HAP-1 (cell line): ENCODE measurements at regions not wholly inside any gene's neighbourhood (a gene's known extent, or its start where the extent isn't known, plus 50 kb on each side); places are given as distances from the start of the nearest gene placed in this dataset.

Experiments
- DNase-seq, 2 experiments: peaks; one replicate each; pipeline ENCODE4 v3.0.0-alpha.2; 2016 to 2020; ENCODE audit warnings: low spot score in 2 of 2
- H3K27me3 ChIP-seq: fragments of 250-450 bp; sonication (Bioruptor Pico); 2 replicates; pipeline ENCODE4 v1.5.1; 2020; ENCODE audit warnings: low read depth, mild to moderate bottlenecking, moderate library complexity
- H3K36me3 ChIP-seq: fragments of 250-450 bp; sonication (Bioruptor Pico); replicated peaks from 2 replicates; pipeline ENCODE4 v1.5.1; 2020; ENCODE audit warnings: mild to moderate bottlenecking
- H3K4me1 ChIP-seq: fragments of 250-450 bp; sonication (Bioruptor Pico); 2 replicates; pipeline ENCODE4 v1.5.1; 2020; ENCODE audit warnings: mild to moderate bottlenecking
- H3K4me3 ChIP-seq: fragments of 250-450 bp; sonication (Bioruptor Pico); 2 replicates; pipeline ENCODE4 v1.5.1; 2020; ENCODE audit warnings: mild to moderate bottlenecking, moderate library complexity
- H3K9me3 ChIP-seq: fragments of 250-450 bp; sonication (Bioruptor Pico); 2 replicates; pipeline ENCODE4 v1.5.1; 2020; ENCODE audit warnings: mild to moderate bottlenecking, moderate library complexity
- in situ Hi-C: fragments of 300-500 bp; cut with MboI; formaldehyde crosslinking; loops from 3 replicates; pipeline ENCODE4 v1.14.3; 2020; ENCODE audit warnings: low sequenced_read_pairs, inconsistent platforms, mixed read lengths

DNA sequence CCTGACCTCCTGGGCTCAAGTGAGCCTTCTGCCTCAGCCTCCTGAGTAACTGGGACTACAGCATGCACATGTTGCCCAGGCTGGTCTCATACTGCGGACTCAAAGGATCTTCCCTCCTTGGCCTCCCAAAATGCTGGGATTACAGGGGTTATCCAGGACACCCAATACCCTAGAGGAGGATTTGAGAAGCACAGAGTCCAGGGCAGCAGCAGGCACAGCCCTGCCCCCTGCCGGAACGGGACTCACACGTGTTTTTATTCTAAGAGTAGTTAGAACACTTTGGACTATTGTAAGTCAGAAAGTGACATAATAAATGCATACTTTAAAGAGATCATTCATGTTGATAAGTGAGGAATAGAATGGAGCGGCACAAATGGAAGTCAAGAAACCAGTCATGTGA lies 80.2 kb downstream of the C6orf118 start:
- in situ Hi-C loops: no loop called here
- no peaks in the 10 kb centered on the region for H3K9me3 ChIP-seq

DNA sequence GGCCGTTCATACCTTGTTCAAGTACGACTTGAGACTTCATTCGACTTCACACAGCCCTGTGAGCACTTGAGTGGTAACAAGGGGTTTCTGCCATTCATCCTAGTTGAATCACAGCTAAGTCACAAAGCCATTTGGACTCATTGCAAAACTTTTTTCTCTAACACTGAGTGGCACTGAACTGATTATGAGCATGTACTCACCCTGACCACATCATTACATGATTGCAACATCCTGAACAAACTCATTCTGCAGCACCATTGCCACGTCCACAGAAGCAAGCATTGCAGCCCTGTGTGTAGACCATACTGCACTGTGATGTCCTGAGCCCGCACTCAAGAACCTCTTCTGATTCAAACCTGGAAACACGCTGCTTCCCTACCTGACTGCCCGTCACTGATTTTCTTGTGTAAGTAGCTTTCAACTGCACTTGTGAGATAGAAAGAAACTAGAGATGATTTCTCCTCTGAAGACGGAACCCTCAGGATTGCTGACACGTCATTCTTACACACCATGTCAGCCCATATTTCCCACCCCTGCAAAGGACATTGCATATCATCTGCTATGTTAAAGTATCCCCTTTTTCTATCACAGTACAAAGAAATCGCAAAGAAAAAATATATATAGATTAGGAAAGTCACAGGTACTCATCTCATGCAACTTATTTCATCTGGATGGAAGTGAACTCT lies 81.6 kb downstream of the C6orf118 start:
- no peaks in the 10 kb centered on the region for H3K4me1 ChIP-seq
- no peak for DNase-seq
- H3K27me3 ChIP-seq: no peaks in the 10 kb centered on the region
- no peaks in the 10 kb centered on the region for H3K36me3 ChIP-seq
- H3K9me3 ChIP-seq: no peaks in the 10 kb centered on the region
- in situ Hi-C loops: no loop called here
- H3K4me3 ChIP-seq: no peak overlapping the region

More for the DNA sequence above, 80.2 kb downstream of the C6orf118 start:
- no peaks in the 10 kb centered on the region for H3K27me3 ChIP-seq
- H3K4me3 ChIP-seq: no peak overlapping the region
- no peaks in the 10 kb centered on the region for H3K36me3 ChIP-seq
- DNase-seq: peak; percentile 23 to 42
- no peaks in the 10 kb centered on the region for H3K4me1 ChIP-seq

DNA sequence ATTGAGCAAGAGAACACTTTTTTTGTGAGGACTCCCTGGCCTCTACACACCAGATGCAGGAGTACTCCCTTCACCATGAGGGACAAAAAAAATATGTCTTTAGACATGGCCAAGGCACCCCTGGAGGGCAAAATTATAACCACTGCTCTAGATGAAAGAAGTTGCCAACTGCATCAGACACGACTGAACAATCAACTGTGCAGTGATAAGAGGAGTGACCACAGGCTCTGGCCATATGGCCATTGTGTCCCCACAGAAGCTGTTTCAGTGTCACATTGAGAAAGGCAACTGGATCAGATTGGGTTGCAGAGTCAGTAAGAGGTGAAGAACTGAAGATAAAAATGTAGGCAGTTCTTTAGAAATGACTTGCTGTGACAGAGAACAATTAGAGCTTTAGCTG lies 85.7 kb downstream of the C6orf118 start:
- Histone ChIP-seq H3K9me3 (no peaks in the 10 kb centered on the region), H3K4me1 (no peaks in the 10 kb centered on the region), H3K4me3 (no peak overlapping the region), H3K36me3 (no peaks in the 10 kb centered on the region), H3K27me3 (no peaks in the 10 kb centered on the region)
- DNase-seq: no peak
- in situ Hi-C loops: no loop called here

DNA sequence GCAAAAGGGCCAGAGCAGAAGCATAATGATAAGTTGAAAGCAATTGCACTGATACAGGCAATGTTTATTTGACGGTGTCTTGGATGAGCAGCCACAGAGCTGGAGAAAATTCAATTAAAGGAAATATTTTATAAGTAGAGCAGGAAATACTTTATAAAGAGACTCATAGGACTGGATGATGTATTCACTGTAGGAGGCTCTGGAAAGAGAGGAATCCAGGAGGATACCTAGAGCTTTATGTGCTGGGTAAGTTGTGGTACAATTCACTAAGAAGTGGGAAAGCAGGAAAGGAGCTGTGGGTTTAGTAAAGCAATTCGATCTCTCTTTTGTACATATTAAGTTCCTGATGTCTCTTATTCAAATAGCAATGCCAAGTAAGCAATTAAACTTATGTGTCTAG lies 86.3 kb downstream of the C6orf118 start:
- no peak for DNase-seq
- Histone ChIP-seq H3K36me3 (no peaks in the 10 kb centered on the region), H3K9me3 (no peaks in the 10 kb centered on the region), H3K4me3 (no peak overlapping the region), H3K27me3 (no peaks in the 10 kb centered on the region), H3K4me1 (no peaks in the 10 kb centered on the region)
- in situ Hi-C loops: no loop called here

DNA sequence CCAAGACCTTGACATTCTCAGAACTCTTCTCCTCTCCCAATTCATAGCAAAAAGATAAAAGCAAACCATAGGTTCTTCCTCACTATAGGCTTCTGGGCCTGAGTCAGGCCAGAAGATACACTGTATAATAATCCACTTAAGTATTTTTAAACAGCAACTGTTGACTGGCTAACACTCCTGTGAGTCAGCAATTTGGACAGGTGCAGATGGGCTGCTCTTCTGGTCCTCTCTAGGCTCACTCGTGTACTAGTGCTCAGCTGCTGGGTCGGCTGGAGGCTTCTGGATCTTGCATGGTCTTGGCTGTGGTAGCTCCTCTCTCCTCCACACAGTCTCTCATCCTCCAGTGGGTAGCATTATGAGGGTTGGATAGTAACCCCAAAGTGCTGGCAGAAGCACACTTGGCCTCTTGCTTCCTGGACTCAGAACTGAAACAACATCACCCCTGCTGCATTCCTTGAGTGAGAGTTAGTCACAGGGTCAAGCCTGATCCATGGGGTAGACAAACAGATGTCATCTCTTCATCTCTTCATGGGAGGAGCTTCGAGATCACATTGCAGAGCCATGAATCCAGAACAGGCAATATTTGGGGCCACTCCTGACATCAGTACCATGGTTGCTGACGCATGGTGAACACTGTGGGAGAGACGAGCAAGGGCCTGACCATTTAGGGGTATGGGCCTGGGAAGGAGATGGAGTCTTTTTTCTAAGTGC lies 86.9 kb downstream of the C6orf118 start:
- H3K4me3 ChIP-seq: no peak overlapping the region
- H3K27me3 ChIP-seq: no peaks in the 10 kb centered on the region
- no peaks in the 10 kb centered on the region for H3K4me1 ChIP-seq
- H3K36me3 ChIP-seq: no peaks in the 10 kb centered on the region
- H3K9me3 ChIP-seq: no peaks in the 10 kb centered on the region
- in situ Hi-C loops: no loop called here
- no peak for DNase-seq

DNA sequence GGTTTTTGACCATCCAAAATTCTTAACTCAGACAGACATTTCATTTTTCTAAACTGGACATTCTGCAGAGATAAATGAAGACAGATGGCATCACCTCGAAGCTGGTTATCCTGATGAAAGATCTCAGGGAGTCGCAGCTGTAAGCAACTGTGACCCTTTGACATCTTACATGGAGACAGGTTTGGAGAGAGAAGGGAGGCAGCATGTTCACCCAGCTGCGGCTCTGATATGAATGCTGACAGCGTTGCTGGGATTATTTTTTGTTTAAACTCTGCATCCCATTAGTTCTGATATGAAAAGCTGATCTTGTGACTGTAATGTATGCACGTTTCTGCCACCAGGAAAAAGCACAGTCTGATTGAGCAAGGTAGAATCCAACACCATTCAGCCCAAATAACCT lies 89.4 kb downstream of the C6orf118 start:
- Histone ChIP-seq H3K4me3 (no peak overlapping the region), H3K9me3 (no peaks in the 10 kb centered on the region), H3K36me3 (no peaks in the 10 kb centered on the region), H3K4me1 (no peaks in the 10 kb centered on the region), H3K27me3 (no peaks in the 10 kb centered on the region)
- no peak for DNase-seq
- in situ Hi-C loops: no loop called here

DNA sequence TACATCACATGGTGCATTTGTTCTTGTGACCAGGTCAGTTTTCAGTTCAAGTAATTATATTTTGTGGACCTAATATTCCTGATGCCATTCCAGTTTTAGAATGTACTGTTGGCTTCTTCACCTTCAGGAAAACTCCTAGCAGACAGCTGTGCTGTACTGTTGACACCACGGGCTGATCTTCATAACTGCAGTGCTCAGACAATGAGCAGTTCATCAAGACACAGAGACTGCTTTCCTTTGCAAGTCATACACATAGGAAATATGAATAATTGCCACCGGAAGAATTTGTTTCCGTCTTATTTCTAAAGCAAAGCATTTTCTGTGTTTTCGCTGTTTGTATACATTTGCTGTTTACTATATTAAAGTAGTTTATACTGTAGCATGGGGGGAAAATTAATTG lies 89.8 kb downstream of the C6orf118 start:
- H3K36me3 ChIP-seq: no peaks in the 10 kb centered on the region
- H3K27me3 ChIP-seq: no peaks in the 10 kb centered on the region
- no peaks in the 10 kb centered on the region for H3K9me3 ChIP-seq
- H3K4me3 ChIP-seq: no peak overlapping the region
- no peak for DNase-seq
- H3K4me1 ChIP-seq: no peaks in the 10 kb centered on the region
- in situ Hi-C loops: no loop called here

DNA sequence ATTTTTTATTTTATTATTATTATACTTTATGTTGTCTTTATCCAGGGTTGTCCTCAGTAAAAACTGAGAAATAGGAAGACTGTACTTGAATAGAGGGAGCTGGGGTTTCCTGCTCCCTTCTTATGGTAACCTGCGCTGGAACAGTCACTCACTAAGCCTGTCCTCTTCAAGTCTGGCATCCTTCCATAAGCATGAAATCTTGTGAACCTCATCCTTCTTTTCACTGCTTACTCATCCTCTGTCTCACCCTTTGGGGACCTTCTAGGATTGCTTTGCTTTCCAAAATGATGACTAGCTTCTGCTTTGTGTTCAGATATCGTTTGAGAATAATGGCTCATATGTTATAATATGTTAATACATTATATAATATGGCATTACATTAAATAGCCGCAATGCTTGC lies 90.6 kb downstream of the C6orf118 start:
- in situ Hi-C loops: no loop called here
- Histone ChIP-seq H3K9me3 (no peaks in the 10 kb centered on the region), H3K4me3 (no peak overlapping the region), H3K27me3 (no peaks in the 10 kb centered on the region), H3K36me3 (no peaks in the 10 kb centered on the region), H3K4me1 (no peaks in the 10 kb centered on the region)
- DNase-seq: no peak

DNA sequence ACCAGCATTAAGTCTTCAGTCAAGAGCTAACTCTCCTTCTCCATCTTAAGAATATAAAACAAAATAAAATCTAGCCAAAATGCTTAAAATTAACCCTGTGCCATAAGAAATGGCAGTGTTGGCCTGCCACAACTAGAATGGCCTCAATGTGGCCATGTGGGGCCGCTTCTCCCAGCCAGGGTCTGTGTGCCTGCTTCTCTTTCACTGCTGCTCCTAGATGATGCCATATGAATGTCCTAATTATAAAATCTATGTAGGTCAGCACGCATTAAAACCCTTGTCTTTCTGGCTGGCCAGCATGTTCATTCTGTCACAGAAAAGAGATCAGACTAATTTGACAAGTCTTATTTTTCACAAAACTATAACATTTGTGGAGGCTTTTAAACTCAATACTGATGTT lies 102.6 kb downstream of the C6orf118 start:
- H3K4me1 ChIP-seq: no peaks in the 10 kb centered on the region
- no peak overlapping the region for H3K4me3 ChIP-seq
- no peaks in the 10 kb centered on the region for H3K36me3 ChIP-seq
- no peak for DNase-seq
- in situ Hi-C loops: no loop called here
- no peaks in the 10 kb centered on the region for H3K9me3 ChIP-seq
- no peaks in the 10 kb centered on the region for H3K27me3 ChIP-seq

DNA sequence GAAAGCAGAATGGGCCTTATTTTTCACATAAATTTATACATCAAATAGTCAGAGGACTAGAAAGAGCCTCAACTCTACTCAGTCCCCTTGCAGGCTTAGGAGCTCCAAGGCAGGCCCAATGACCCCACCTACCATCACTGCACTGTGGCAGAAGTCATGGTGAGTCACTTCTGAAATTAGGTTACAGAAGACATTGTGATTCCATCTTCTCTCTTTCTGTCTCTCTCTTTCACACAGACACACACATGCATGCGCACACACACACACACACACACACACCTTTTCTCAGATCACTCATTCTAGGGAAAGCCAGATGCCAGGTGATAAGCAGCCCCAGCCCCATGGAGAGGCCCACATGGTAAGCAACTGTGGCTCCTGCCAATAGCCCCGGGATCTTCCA lies 103.8 kb downstream of the C6orf118 start:
- DNase-seq: no peak
- in situ Hi-C loops: no loop called here

DNA sequence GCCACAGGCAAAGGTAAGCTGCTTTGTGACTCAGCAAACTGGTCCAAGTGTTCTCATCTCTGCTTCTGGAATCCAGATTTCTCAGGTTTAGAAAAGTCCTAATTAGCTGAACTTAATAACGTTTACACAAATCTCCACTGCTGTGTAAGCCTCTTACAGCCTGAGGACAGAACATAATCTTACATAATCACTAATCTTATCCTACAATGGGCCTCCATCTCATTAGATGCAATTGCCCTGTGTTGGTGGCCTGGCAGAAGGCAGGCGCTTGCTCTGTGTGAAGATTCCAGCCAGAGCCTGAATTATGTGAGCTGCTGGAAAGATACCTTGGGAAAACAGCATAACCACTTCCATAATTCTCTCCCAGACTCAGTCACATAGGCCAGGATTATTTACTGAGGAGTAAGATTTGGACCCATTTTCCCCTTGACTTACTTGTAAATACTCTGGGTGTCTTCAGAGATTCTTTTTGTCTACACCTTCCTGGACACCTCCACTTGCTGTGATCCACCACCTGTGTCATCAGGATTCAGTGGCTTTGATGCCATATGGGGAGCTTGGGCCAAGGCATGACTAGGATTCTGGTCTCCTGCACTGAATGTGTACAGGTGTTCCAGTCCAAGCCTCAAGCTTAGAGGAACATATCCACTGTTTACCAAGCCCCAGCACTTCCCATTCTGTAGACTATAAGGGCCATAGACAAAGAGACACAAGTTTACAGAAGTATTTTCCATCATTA lies 104.4 kb downstream of the C6orf118 start:
- DNase-seq: peak in 1 of 2 experiments; percentile 13
- in situ Hi-C loops: no loop called here
- Histone ChIP-seq H3K4me1 (no peaks in the 10 kb centered on the region), H3K27me3 (no peaks in the 10 kb centered on the region), H3K4me3 (no peak overlapping the region), H3K36me3 (no peaks in the 10 kb centered on the region), H3K9me3 (no peaks in the 10 kb centered on the region)

More for the DNA sequence above, 103.8 kb downstream of the C6orf118 start:
- Histone ChIP-seq H3K4me3 (no peak overlapping the region), H3K36me3 (no peaks in the 10 kb centered on the region), H3K27me3 (no peaks in the 10 kb centered on the region), H3K4me1 (no peaks in the 10 kb centered on the region), H3K9me3 (no peaks in the 10 kb centered on the region)

DNA sequence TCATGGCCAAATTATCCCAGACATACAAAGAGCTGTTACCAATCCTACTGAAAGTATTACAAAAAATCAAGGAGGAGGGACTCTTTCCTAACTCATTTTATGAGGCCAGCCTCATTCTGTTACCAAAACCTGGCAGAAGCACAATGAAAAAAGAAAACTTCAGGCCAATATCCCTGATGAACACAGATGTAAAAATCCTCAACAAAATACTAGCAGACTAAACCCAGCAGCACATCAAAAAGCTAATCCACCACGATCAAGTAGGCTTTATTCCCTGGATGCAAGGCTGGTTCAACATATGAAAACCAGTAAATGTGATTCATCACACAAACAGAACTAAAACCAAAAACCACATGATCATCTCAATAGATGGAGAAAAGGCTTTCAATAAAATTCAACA lies 109.2 kb downstream of the C6orf118 start:
- Histone ChIP-seq H3K4me1 (no peaks in the 10 kb centered on the region), H3K36me3 (no peaks in the 10 kb centered on the region), H3K4me3 (no peak overlapping the region), H3K9me3 (no peaks in the 10 kb centered on the region), H3K27me3 (no peaks in the 10 kb centered on the region)
- DNase-seq: no peak
- in situ Hi-C loops: no loop called here

DNA sequence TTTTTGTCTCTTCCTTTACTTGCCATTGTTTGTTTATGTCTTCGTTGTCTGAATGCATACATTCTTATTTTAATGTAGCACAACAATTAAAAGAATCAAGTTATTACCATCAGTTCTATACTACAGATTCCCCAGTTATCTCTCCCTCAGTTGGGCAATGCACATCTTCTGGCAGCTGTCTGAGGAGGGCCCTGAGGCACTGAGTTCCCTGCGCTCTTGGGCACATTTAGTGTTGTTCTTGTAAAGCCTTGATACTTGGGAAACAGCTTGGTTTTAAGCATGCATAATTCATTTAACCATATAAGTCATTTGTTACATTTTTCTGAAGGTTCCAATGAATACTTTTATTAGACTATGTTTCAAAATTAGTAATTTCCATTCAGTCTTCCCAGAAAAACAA lies 117.9 kb downstream of the C6orf118 start:
- in situ Hi-C loops: no loop called here
- Histone ChIP-seq H3K27me3 (no peaks in the 10 kb centered on the region), H3K4me3 (no peak overlapping the region), H3K36me3 (no peaks in the 10 kb centered on the region), H3K9me3 (no peaks in the 10 kb centered on the region), H3K4me1 (no peaks in the 10 kb centered on the region)
- DNase-seq: no peak
